ENCODE measurements at regions not wholly inside any gene's neighbourhood (a gene's known extent, or its start where the extent isn't known, plus 50 kb on each side); places are given as distances from the start of the nearest gene placed in this dataset.

DNA sequence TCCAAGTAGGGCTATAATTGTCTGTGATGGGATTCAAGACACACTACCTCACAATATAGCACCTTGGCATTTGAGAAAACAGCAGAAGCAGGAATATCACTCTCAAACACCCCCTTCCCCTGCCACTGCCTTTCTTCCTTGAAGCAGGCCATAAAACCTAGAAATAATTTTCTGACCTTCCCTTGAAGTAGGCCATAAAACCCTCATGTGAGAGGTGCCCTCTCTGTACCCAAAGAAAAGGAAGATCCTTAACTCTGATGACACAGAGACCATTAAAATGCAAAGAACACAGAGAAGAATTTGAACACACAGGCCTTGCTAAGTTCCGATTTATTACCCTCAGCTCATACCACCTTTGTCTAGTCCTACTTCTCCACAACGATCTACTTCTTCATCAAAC lies 631.7 kb upstream of the CADM1 start:
- no peak for DNase-seq (ENCODE audit: low spot score in 2 of 2)
- TF ChIP-seq POLR2A (IDR thresholded peaks at IDR 0.05) (no peak), POLR2AphosphoS5 (IDR thresholded peaks at IDR 0.05) (no peak), EP300 (IDR thresholded peaks at IDR 0.05) (no peak)
- TF ChIP-seq, protein P1, sequence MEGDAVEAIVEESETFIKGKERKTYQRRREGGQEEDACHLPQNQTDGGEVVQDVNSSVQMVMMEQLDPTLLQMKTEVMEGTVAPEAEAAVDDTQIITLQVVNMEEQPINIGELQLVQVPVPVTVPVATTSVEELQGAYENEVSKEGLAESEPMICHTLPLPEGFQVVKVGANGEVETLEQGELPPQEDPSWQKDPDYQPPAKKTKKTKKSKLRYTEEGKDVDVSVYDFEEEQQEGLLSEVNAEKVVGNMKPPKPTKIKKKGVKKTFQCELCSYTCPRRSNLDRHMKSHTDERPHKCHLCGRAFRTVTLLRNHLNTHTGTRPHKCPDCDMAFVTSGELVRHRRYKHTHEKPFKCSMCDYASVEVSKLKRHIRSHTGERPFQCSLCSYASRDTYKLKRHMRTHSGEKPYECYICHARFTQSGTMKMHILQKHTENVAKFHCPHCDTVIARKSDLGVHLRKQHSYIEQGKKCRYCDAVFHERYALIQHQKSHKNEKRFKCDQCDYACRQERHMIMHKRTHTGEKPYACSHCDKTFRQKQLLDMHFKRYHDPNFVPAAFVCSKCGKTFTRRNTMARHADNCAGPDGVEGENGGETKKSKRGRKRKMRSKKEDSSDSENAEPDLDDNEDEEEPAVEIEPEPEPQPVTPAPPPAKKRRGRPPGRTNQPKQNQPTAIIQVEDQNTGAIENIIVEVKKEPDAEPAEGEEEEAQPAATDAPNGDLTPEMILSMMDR (IDR thresholded peaks at IDR 0.05): no peak
- Histone ChIP-seq H3K27me3 (no peaks in the 10 kb centered on the region), H3K9me3 (no peaks in the 10 kb centered on the region), H3K36me3 (no peaks in the 10 kb centered on the region), H3K27ac (no peak overlapping the region), H3K4me3 (no peak overlapping the region), H3K4me1 (no peaks in the 10 kb centered on the region)
- WGBS: 70% methylated on average over 2 of the region's 2 CpGs

DNA sequence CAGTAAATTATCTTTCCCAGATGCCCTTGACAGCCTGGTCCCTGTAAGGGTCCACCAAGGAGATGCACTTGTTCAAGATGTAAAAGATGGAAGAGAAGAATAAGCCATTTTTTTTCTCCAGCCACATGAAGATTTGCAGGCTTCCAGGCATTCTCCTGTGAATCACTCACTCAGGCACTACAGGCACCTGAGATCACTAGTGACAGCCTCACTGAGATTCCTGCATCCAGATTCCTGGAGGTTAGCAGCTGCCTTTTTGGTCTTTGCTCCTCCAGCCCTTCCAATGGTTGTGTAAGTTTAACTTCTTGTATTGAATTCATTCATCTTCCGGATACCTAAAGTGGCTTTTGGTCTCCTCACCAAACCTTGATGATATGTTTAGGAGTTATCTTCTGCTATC lies 630.2 kb upstream of the CADM1 start:
- Histone ChIP-seq H3K4me1 (no peaks in the 10 kb centered on the region), H3K36me3 (no peaks in the 10 kb centered on the region), H3K9me3 (no peaks in the 10 kb centered on the region), H3K27me3 (no peaks in the 10 kb centered on the region), H3K4me3 (no peak overlapping the region), H3K27ac (no peak overlapping the region)
- WGBS: 100% methylated on average over 1 of the region's 1 CpG
- TF ChIP-seq POLR2AphosphoS5 (IDR thresholded peaks at IDR 0.05) (no peak), EP300 (IDR thresholded peaks at IDR 0.05) (no peak)
- TF ChIP-seq, protein P1 (IDR thresholded peaks at IDR 0.05): no peak
- DNase-seq (ENCODE audit: low spot score in 2 of 2): no peak

DNA sequence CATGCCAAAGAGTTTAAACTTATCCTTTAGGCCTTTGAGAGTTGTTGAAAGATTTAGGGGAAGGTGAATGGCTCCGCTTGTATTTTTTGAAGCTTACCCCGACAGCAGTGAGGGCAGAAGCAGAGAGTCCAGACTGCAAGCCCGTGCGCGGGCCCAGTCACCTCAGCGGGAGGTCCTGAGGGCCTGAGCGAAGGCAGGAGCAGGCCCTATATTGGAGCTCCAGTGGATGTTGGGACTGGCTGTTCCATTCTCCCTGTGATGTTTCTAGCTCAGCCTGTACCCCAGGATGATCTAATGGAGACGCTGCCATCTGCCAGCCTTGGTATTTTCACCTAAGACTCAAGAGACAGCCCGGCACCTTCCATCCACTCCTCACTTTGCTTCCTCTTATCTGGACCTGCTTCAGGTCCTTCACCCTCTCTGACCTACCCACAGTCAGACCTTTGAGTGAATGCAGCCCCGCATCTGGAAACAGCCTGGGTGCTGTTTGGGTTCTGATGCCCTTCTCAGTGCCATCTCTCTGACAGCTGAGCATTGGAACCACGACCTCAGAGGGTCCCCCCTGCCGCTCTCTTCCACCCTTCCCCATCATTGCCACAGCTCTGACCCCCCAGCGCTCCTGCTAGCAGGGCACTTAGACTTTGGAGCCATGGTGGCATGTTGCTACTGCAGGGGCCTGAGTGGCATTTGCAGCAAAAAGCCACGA lies 628.2 kb upstream of the CADM1 start:
- H3K36me3 ChIP-seq: no peaks in the 10 kb centered on the region
- no peak for DNase-seq (ENCODE audit: low spot score in 2 of 2)
- H3K4me1 ChIP-seq: no peaks in the 10 kb centered on the region
- TF ChIP-seq, protein P1 (IDR thresholded peaks at IDR 0.05): no peak
- TF ChIP-seq POLR2A (IDR thresholded peaks at IDR 0.05): no peak
- no peak for TF ChIP-seq POLR2AphosphoS5 (IDR thresholded peaks at IDR 0.05)
- no peak for TF ChIP-seq EP300 (IDR thresholded peaks at IDR 0.05)
- H3K9me3 ChIP-seq: no peaks in the 10 kb centered on the region
- H3K4me3 ChIP-seq: no peak overlapping the region
- no peak overlapping the region for H3K27ac ChIP-seq
- H3K27me3 ChIP-seq: no peaks in the 10 kb centered on the region
- WGBS: 92% methylated on average over 14 of the region's 14 CpGs

DNA sequence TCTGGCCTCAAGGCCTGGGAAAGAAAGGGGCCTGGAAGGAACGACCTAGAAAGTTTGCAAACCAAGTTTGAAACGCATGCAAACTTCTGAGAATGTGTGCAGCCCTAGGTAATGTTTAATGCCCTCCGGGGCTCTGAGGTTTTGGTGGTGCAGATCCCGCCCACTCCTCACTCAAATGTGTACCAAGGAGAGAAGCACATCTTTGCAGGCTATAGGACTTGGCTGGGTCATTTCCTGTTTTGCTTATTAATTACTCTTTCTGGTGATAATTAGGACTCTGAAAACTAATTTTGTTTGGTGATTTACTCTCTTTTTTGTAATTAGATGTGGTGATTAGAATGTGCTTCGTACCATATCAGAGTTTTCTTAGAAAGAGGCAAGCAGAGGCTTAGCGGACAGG lies 625.9 kb upstream of the CADM1 start:
- Histone ChIP-seq H3K36me3 (no peaks in the 10 kb centered on the region), H3K4me3 (no peak overlapping the region)
- no peak for DNase-seq (ENCODE audit: low spot score in 2 of 2)

DNA sequence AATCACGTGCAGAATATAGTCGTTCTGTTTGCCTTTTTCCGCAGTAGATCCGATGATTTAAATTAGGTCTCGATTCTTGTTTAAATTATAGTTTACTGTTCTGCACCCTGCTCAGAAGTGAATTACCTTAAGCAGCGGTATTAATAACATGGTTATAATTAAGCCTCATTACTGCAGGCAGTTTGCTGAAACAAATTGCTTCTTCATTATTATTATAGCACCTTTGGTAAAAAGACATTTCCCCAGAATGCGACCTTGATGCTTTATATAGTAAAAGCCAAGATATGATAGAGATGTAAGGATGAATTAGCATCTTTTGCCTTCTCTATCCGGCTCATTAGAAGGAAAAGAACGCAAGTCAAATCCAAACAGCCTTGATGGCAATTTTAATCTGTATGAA lies 625.2 kb upstream of the CADM1 start:
- TF ChIP-seq POLR2AphosphoS5 (IDR thresholded peaks at IDR 0.05) (no peak), POLR2A (IDR thresholded peaks at IDR 0.05) (no peak), EP300 (IDR thresholded peaks at IDR 0.05) (no peak)
- TF ChIP-seq, protein P1 (IDR thresholded peaks at IDR 0.05): no peak
- Histone ChIP-seq H3K27ac (no peak overlapping the region), H3K36me3 (no peaks in the 10 kb centered on the region), H3K27me3 (no peaks in the 10 kb centered on the region), H3K4me3 (no peak overlapping the region), H3K4me1 (no peaks in the 10 kb centered on the region), H3K9me3 (no peaks in the 10 kb centered on the region)
- WGBS: 93% methylated on average over 9 of the region's 9 CpGs
- no peak for DNase-seq (ENCODE audit: low spot score in 2 of 2)

More for the DNA sequence above, 625.9 kb upstream of the CADM1 start:
- TF ChIP-seq, protein P1 (IDR thresholded peaks at IDR 0.05): no peak
- TF ChIP-seq EP300 (IDR thresholded peaks at IDR 0.05): no peak
- TF ChIP-seq POLR2A (IDR thresholded peaks at IDR 0.05): no peak
- TF ChIP-seq POLR2AphosphoS5 (IDR thresholded peaks at IDR 0.05): no peak
- Histone ChIP-seq H3K4me1 (no peaks in the 10 kb centered on the region), H3K9me3 (no peaks in the 10 kb centered on the region), H3K27me3 (no peaks in the 10 kb centered on the region), H3K27ac (no peak overlapping the region)
- 69% methylated on average over 6 of the region's 6 CpGs for WGBS

All from suprapubic skin (tissue), 4 donors.